CD14-positive monocyte (primary cell): ENCODE measurements at regions not wholly inside any gene's neighbourhood (a gene's known extent, or its start where the extent isn't known, plus 50 kb on each side); places are given as distances from the start of the nearest gene placed in this dataset.

Experiments used
- DNase-seq, 3 donors: peaks; one replicate each; pipeline ENCODE4 v3.0.0-alpha.2; 2011 to 2022
- H2AFZ ChIP-seq: 2 replicates; pipeline ENCODE4 v1.6.0; 2012; ENCODE audit warnings: mild to moderate bottlenecking, low read depth, low read length, inconsistent platforms; ENCODE audit not compliant: insufficient read depth, poor library complexity, severe bottlenecking
- H3K27ac ChIP-seq, 2 donors: 1 replicate in 1 of 2; 2 replicates in 1 of 2; pipeline ENCODE4 v1.5.1; 2012 to 2013; ENCODE audit warnings: low read length in 2 of 2, control low read depth in 1 of 2, inconsistent platforms in 1 of 2, low read depth in 1 of 2, mild to moderate bottlenecking in 1 of 2
- H3K27me3 ChIP-seq, 2 donors: one replicate each; pipeline versions ENCODE4 v1.6.0 to v1.6.1; 2011 to 2013; ENCODE audit warnings: low read length in 2 of 2; ENCODE audit not compliant: control insufficient read depth in 2 of 2, insufficient read depth in 2 of 2
- H3K36me3 ChIP-seq, 2 donors: replicated peaks in 1 of 2; 1 replicate in 1 of 2; 2 replicates in 1 of 2; pipeline versions ENCODE4 v1.5.1 to v1.6.1; 2012 to 2013; ENCODE audit warnings: low read length in 2 of 2, control low read depth in 1 of 2, inconsistent platforms in 1 of 2, mild to moderate bottlenecking in 1 of 2; ENCODE audit not compliant: insufficient read depth in 2 of 2, control insufficient read depth in 1 of 2
- H3K4me1 ChIP-seq, 2 donors: 1 replicate in 1 of 2; 2 replicates in 1 of 2; pipeline versions ENCODE4 v1.5.1 to v1.6.1; 2012 to 2013; ENCODE audit warnings: low read length in 2 of 2, control low read depth in 1 of 2, inconsistent platforms in 1 of 2, mild to moderate bottlenecking in 1 of 2, moderate library complexity in 1 of 2; ENCODE audit not compliant: insufficient read depth in 2 of 2, control insufficient read depth in 1 of 2
- H3K4me2 ChIP-seq: replicated peaks from 2 replicates; pipeline ENCODE3; 2012; ENCODE audit warnings: low read length, moderate library complexity, mild to moderate bottlenecking; ENCODE audit not compliant: poor library complexity, severe bottlenecking; ENCODE audit errors: extremely low read depth
- H3K4me3 ChIP-seq, 3 experiments: fragments of 200-600 bp in 1 of 3; sonication (generic) in 1 of 3; replicated peaks in 1 of 3; 1 replicate in 2 of 3; 2 replicates in 1 of 3; pipeline ENCODE4 v1.5.1; 2011 to 2013; ENCODE audit warnings: low read length in 3 of 3, mild to moderate bottlenecking in 3 of 3, control low read depth in 2 of 3, low read depth in 2 of 3, inconsistent platforms in 1 of 3, moderate library complexity in 1 of 3
- H3K79me2 ChIP-seq: 2 replicates; pipeline ENCODE4 v1.6.0; 2012; ENCODE audit warnings: mild to moderate bottlenecking, control low read depth, inconsistent platforms, low read length, moderate library complexity; ENCODE audit not compliant: insufficient read depth
- H3K9ac ChIP-seq: 2 replicates; pipeline ENCODE4 v1.6.0; 2017; ENCODE audit warnings: low read length, mild to moderate bottlenecking; ENCODE audit not compliant: insufficient read depth, poor library complexity, severe bottlenecking
- H3K9me3 ChIP-seq, 2 donors: replicated peaks in 1 of 2; 1 replicate in 1 of 2; 2 replicates in 1 of 2; pipeline versions ENCODE4 v1.5.1 to v1.6.1; 2012 to 2013; ENCODE audit warnings: low read length in 2 of 2, control low read depth in 1 of 2; ENCODE audit not compliant: control insufficient read depth in 1 of 2, insufficient read depth in 1 of 2
- H4K20me1 ChIP-seq: 2 replicates; pipeline ENCODE4 v1.6.0; 2012; ENCODE audit warnings: mild to moderate bottlenecking, low read length, control low read depth, moderate library complexity; ENCODE audit not compliant: insufficient read depth
- H3K27ac Mint-ChIP-seq, 7 donors: one replicate each; pipeline ENCODE4 v1.8.0; 2020; ENCODE audit warnings: mild to moderate bottlenecking in 7 of 7, mixed read lengths in 7 of 7, moderate library complexity in 6 of 7, inconsistent platforms in 2 of 7
- H3K27me3 Mint-ChIP-seq, 3 donors: one replicate each; pipeline ENCODE4 v1.8.0; 2021 to 2022; ENCODE audit warnings: low read depth in 3 of 3, mild to moderate bottlenecking in 3 of 3, mixed read lengths in 3 of 3, moderate library complexity in 3 of 3, inconsistent platforms in 1 of 3
- H3K36me3 Mint-ChIP-seq, 2 donors: one replicate each; pipeline ENCODE4 v1.8.0; 2020; ENCODE audit warnings: mixed read lengths in 2 of 2, inconsistent platforms in 1 of 2, mild to moderate bottlenecking in 1 of 2
- H3K4me1 Mint-ChIP-seq: one replicate; pipeline ENCODE4 v1.8.0; 2020; ENCODE audit warnings: mild to moderate bottlenecking, mixed read lengths
- H3K4me3 Mint-ChIP-seq, 2 donors: one replicate each; pipeline ENCODE4 v1.8.0; 2020; ENCODE audit warnings: mild to moderate bottlenecking in 2 of 2, mixed read lengths in 2 of 2, moderate library complexity in 1 of 2
- H3K9me3 Mint-ChIP-seq, 7 donors: one replicate each; pipeline ENCODE4 v1.8.0; 2020 to 2022; ENCODE audit warnings: mixed read lengths in 7 of 7, mild to moderate bottlenecking in 6 of 7, moderate library complexity in 6 of 7, inconsistent platforms in 2 of 7
- WGBS: methylation state at CpG from one replicate; pipeline ENCODE4 v1.1.5; 2013; ENCODE audit warnings: missing lambda C conversion rate; ENCODE audit not compliant: insufficient coverage; 5-methylcytosine and 5-hydroxymethylcytosine counted together
- intact Hi-C, 2 donors: fragments of 100-400 bp; cut with micrococcal nuclease; formaldehyde crosslinking; loops; one replicate each; pipeline versions ENCODE4 v1.15.0 to v1.15.1; 2023
- TF ChIP-seq, protein P1 (sequence below): fragments of 200-600 bp; IDR thresholded peaks from one replicate; pipeline ENCODE4 v1.8.0; 2022; ENCODE audit warnings: antibody characterized with exemption, mild to moderate bottlenecking

DNA sequence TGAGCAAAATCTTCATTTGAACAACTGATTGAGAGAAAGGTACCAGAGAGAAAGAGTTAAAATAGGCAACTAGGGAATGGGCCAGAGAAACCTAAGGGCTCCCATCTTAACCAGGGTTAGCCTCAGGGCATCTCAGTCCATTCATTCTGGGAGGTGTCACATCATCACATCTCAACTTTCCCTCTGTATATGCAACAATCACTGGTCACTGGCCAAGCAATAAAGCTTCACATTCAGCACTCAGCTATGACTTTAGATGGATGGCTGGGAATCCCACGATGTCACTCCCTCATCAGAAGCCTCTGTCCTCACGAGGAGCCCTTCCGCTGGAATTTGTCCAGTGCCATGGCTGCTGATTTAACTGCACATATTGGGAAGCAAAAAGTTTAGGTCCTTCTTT lies 172.1 kb upstream of the MGMT start:
- no peaks in the 10 kb centered on the region for H3K4me1 ChIP-seq
- DNase-seq, result no peak
- H4K20me1 ChIP-seq, result no peaks in the 10 kb centered on the region
- TF ChIP-seq, protein P1, sequence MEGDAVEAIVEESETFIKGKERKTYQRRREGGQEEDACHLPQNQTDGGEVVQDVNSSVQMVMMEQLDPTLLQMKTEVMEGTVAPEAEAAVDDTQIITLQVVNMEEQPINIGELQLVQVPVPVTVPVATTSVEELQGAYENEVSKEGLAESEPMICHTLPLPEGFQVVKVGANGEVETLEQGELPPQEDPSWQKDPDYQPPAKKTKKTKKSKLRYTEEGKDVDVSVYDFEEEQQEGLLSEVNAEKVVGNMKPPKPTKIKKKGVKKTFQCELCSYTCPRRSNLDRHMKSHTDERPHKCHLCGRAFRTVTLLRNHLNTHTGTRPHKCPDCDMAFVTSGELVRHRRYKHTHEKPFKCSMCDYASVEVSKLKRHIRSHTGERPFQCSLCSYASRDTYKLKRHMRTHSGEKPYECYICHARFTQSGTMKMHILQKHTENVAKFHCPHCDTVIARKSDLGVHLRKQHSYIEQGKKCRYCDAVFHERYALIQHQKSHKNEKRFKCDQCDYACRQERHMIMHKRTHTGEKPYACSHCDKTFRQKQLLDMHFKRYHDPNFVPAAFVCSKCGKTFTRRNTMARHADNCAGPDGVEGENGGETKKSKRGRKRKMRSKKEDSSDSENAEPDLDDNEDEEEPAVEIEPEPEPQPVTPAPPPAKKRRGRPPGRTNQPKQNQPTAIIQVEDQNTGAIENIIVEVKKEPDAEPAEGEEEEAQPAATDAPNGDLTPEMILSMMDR, result no peak
- no peaks in the 10 kb centered on the region for H3K27me3 ChIP-seq
- no peaks in the 10 kb centered on the region for H3K79me2 ChIP-seq
- no peak overlapping the region for H3K27ac ChIP-seq
- H3K27ac Mint-ChIP-seq, result no peak overlapping the region
- no peaks in the 10 kb centered on the region for H3K36me3 Mint-ChIP-seq
- WGBS, result 87% methylated on average over 3 of the region's 3 CpGs
- H3K4me2 ChIP-seq, result no peak overlapping the region
- H3K9me3 Mint-ChIP-seq, result peaks cover 0 to 7% (median 2%) of the 10 kb centered on the region in 7 donors
- H3K4me3 Mint-ChIP-seq, result no peak overlapping the region
- no peak overlapping the region for H3K4me3 ChIP-seq
- no peaks in the 10 kb centered on the region for H3K4me1 Mint-ChIP-seq
- H3K36me3 ChIP-seq, result no peaks in the 10 kb centered on the region
- H2AFZ ChIP-seq, result no peak overlapping the region
- H3K9ac ChIP-seq, result no peak overlapping the region
- intact Hi-C loops, result no loop called here
- H3K9me3 ChIP-seq, result no peaks in the 10 kb centered on the region
- H3K27me3 Mint-ChIP-seq, result no peaks in the 10 kb centered on the region

DNA sequence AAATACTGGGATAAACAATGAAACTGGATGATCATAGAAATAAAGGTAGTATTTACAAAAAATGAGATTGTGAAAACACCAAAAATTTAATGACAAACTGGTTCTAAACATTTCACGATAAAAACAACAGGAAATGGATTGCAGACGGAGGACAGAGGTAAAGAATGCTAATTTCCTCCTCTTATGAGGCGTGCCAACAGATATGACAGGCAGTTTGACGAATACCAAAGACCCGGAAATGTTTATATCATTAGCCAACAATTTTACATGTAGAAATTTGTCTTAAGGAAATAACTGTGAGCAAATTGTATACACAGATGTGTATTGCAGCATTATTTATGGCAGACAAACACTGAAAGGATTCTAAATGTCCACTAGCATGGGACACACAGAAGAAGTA lies 162.0 kb upstream of the MGMT start:
- no peaks in the 10 kb centered on the region for H3K9me3 ChIP-seq
- no peak overlapping the region for H2AFZ ChIP-seq
- H3K27me3 ChIP-seq, result no peaks in the 10 kb centered on the region
- no peak for DNase-seq
- 40% methylated on average over 1 of the region's 5 CpGs for WGBS
- intact Hi-C loops, result no loop called here
- no peaks in the 10 kb centered on the region for H4K20me1 ChIP-seq
- H3K36me3 ChIP-seq, result no peaks in the 10 kb centered on the region
- TF ChIP-seq, protein P1, result no peak
- H3K27me3 Mint-ChIP-seq, result peaks cover 0 to 1% (median 0%) of the 10 kb centered on the region in 3 donors
- H3K4me2 ChIP-seq, result no peak overlapping the region
- peaks cover 2% of the 10 kb centered on the region for H3K4me1 Mint-ChIP-seq
- H3K27ac Mint-ChIP-seq, result no peak overlapping the region
- H3K4me3 Mint-ChIP-seq, result no peak overlapping the region
- H3K9ac ChIP-seq, result no peak overlapping the region
- peaks cover 0 to 8% (median 2%) of the 10 kb centered on the region in 7 donors for H3K9me3 Mint-ChIP-seq
- H3K4me1 ChIP-seq, result no peaks in the 10 kb centered on the region
- H3K4me3 ChIP-seq, result no peak overlapping the region
- no peak overlapping the region for H3K27ac ChIP-seq
- no peaks in the 10 kb centered on the region for H3K36me3 Mint-ChIP-seq
- no peaks in the 10 kb centered on the region for H3K79me2 ChIP-seq
